ENCODE measurements at regions not wholly inside any gene's neighbourhood (a gene's known extent, or its start where the extent isn't known, plus 50 kb on each side); places are given as distances from the start of the nearest gene placed in this dataset.

GRCh38 chr2:45141883-45142866, 132.9 kb upstream of the SIX2 start:
- no peak overlapping the region for H3K4me2 ChIP-seq (ENCODE audit: insufficient read depth, low read length, poor library complexity, severe bottlenecking)
- no peaks in the 10 kb centered on the region for H3K36me3 ChIP-seq (replicated peaks in 1 of 2; ENCODE audit: control insufficient read depth in 2 of 2, insufficient read depth in 2 of 2, low read length in 2 of 2)
- no peak overlapping the region for H3K4me3 ChIP-seq (ENCODE audit: low read length in 2 of 2)
- H4K8ac ChIP-seq (ENCODE audit: low read depth, low read length) = no peak overlapping the region
- no peak overlapping the region for H3K23ac ChIP-seq (ENCODE audit: low read depth, low read length, poor library complexity)
- WGBS, 2 donors (ENCODE audit: extremely low coverage in 2 of 2, insufficient read length in 2 of 2, insufficient replicate concordance in 1 of 2) = no CpG with 5 or more reads among the region's 5 CpGs
- no peaks in the 10 kb centered on the region for H3K9me3 ChIP-seq (replicated peaks in 1 of 2; ENCODE audit: control insufficient read depth in 2 of 2, insufficient read depth in 1 of 2, low read depth in 1 of 2, low read length in 2 of 2)
- no peak overlapping the region for H2AFZ ChIP-seq (ENCODE audit: low read length)
- H3K27ac ChIP-seq (replicated peaks; ENCODE audit: low read length) = no peak overlapping the region
- no peak overlapping the region for H3K9ac ChIP-seq (ENCODE audit: low read depth, low read length, poor library complexity)
- no peak overlapping the region for H2BK5ac ChIP-seq (ENCODE audit: low read length)
- H3K4me1 ChIP-seq (ENCODE audit: control insufficient read depth in 2 of 2, insufficient read depth in 1 of 2, low read depth in 1 of 2, low read length in 2 of 2) = peaks cover 0 to 11% of the 10 kb centered on the region in 2 donors
- H3K27me3 ChIP-seq (ENCODE audit: control insufficient read depth in 3 of 3, insufficient read depth in 3 of 3, low read depth in 1 of 3, low read length in 3 of 3) = no peaks in the 10 kb centered on the region
- H3K4ac ChIP-seq (ENCODE audit: low read length) = no peak overlapping the region
- no peak for DNase-seq (ENCODE audit: low spot score)
- no peak overlapping the region for H3K18ac ChIP-seq (ENCODE audit: low read length)
- H2BK120ac ChIP-seq (ENCODE audit: low read depth, low read length) = no peak overlapping the region
- H2AK5ac ChIP-seq (ENCODE audit: low read depth, low read length) = no peak overlapping the region
- no peak overlapping the region for H2BK15ac ChIP-seq (ENCODE audit: low read length)
- H4K91ac ChIP-seq (ENCODE audit: low read depth, low read length, poor library complexity) = no peak overlapping the region
- no peak overlapping the region for H3K14ac ChIP-seq (ENCODE audit: low read length)
- H3K79me1 ChIP-seq (ENCODE audit: low read depth, low read length) = no peaks in the 10 kb centered on the region
- H2BK12ac ChIP-seq (ENCODE audit: low read length) = no peak overlapping the region

- Histone ChIP-seq H2BK5ac (ENCODE audit: low read length) (no peak overlapping the region), H3K4ac (ENCODE audit: low read length) (no peak overlapping the region), H2BK12ac (ENCODE audit: low read length) (no peak overlapping the region), H2BK15ac (ENCODE audit: low read length) (no peak overlapping the region), H3K27ac (replicated peaks; ENCODE audit: low read length) (no peak overlapping the region), H3K79me1 (ENCODE audit: low read depth, low read length) (no peaks in the 10 kb centered on the region), H4K8ac (ENCODE audit: low read depth, low read length) (no peak overlapping the region), H3K23ac (ENCODE audit: low read depth, low read length, poor library complexity) (no peak overlapping the region), H3K27me3 (ENCODE audit: control insufficient read depth in 3 of 3, insufficient read depth in 3 of 3, low read depth in 1 of 3, low read length in 3 of 3) (no peaks in the 10 kb centered on the region), H3K18ac (ENCODE audit: low read length) (no peak overlapping the region), H3K36me3 (replicated peaks in 1 of 2; ENCODE audit: control insufficient read depth in 2 of 2, insufficient read depth in 2 of 2, low read length in 2 of 2) (no peaks in the 10 kb centered on the region), H2AFZ (ENCODE audit: low read length) (no peak overlapping the region), H2AK5ac (ENCODE audit: low read depth, low read length) (no peak overlapping the region), H3K9ac (ENCODE audit: low read depth, low read length, poor library complexity) (no peak overlapping the region), H3K9me3 (replicated peaks in 1 of 2; ENCODE audit: control insufficient read depth in 2 of 2, insufficient read depth in 1 of 2, low read depth in 1 of 2, low read length in 2 of 2) (no peaks in the 10 kb centered on the region), H3K4me1 (ENCODE audit: control insufficient read depth in 2 of 2, insufficient read depth in 1 of 2, low read depth in 1 of 2, low read length in 2 of 2) (peaks cover 0 to 11% of the 10 kb centered on the region in 2 donors), H3K4me2 (ENCODE audit: insufficient read depth, low read length, poor library complexity, severe bottlenecking) (no peak overlapping the region), H2BK120ac (ENCODE audit: low read depth, low read length) (no peak overlapping the region), H3K4me3 (ENCODE audit: low read length in 2 of 2) (no peak overlapping the region), H4K91ac (ENCODE audit: low read depth, low read length, poor library complexity) (no peak overlapping the region), H3K14ac (ENCODE audit: low read length) (no peak overlapping the region)
- no CpG with 5 or more reads among the region's 3 CpGs for WGBS, 2 donors (ENCODE audit: extremely low coverage in 2 of 2, insufficient read length in 2 of 2, insufficient replicate concordance in 1 of 2)
- DNase-seq (ENCODE audit: low spot score) = no peak
These were observed 131.4 kb upstream of the SIX2 start for GRCh38 chr2:45140675-45141074.

- WGBS, 2 donors (ENCODE audit: extremely low coverage in 2 of 2, insufficient read length in 2 of 2, insufficient replicate concordance in 1 of 2) = no CpG with 5 or more reads among the region's 4 CpGs
- Histone ChIP-seq H2BK120ac (ENCODE audit: low read depth, low read length) (no peak overlapping the region), H3K18ac (ENCODE audit: low read length) (peak overlapping the region; percentile 14), H3K79me1 (ENCODE audit: low read depth, low read length) (no peaks in the 10 kb centered on the region), H2AK5ac (ENCODE audit: low read depth, low read length) (no peak overlapping the region), H2BK15ac (ENCODE audit: low read length) (no peak overlapping the region), H3K4me3 (ENCODE audit: low read length in 2 of 2) (no peak overlapping the region), H4K91ac (ENCODE audit: low read depth, low read length, poor library complexity) (no peak overlapping the region), H4K8ac (ENCODE audit: low read depth, low read length) (no peak overlapping the region), H2BK12ac (ENCODE audit: low read length) (peak overlapping the region; percentile 77), H3K4ac (ENCODE audit: low read length) (no peak overlapping the region), H3K9me3 (replicated peaks in 1 of 2; ENCODE audit: control insufficient read depth in 2 of 2, insufficient read depth in 1 of 2, low read depth in 1 of 2, low read length in 2 of 2) (no peaks in the 10 kb centered on the region), H3K27me3 (ENCODE audit: control insufficient read depth in 3 of 3, insufficient read depth in 3 of 3, low read depth in 1 of 3, low read length in 3 of 3) (no peaks in the 10 kb centered on the region), H3K9ac (ENCODE audit: low read depth, low read length, poor library complexity) (no peak overlapping the region), H2AFZ (ENCODE audit: low read length) (no peak overlapping the region), H2BK5ac (ENCODE audit: low read length) (no peak overlapping the region), H3K27ac (replicated peaks; ENCODE audit: low read length) (no peak overlapping the region), H3K36me3 (replicated peaks in 1 of 2; ENCODE audit: control insufficient read depth in 2 of 2, insufficient read depth in 2 of 2, low read length in 2 of 2) (no peaks in the 10 kb centered on the region), H3K4me2 (ENCODE audit: insufficient read depth, low read length, poor library complexity, severe bottlenecking) (no peak overlapping the region), H3K4me1 (ENCODE audit: control insufficient read depth in 2 of 2, insufficient read depth in 1 of 2, low read depth in 1 of 2, low read length in 2 of 2) (peaks cover 0 to 6% of the 10 kb centered on the region in 2 donors), H3K14ac (ENCODE audit: low read length) (no peak overlapping the region), H3K23ac (ENCODE audit: low read depth, low read length, poor library complexity) (no peak overlapping the region)
- DNase-seq (ENCODE audit: low spot score) = no peak
These were observed 129.7 kb upstream of the SIX2 start for GRCh38 chr2:45138904-45139303.

GRCh38 chr2:45137966-45138695, 128.9 kb upstream of the SIX2 start:
- no CpG with 5 or more reads among the region's 8 CpGs for WGBS, 2 donors (ENCODE audit: extremely low coverage in 2 of 2, insufficient read length in 2 of 2, insufficient replicate concordance in 1 of 2)
- Histone ChIP-seq H3K4me3 (ENCODE audit: low read length in 2 of 2) (no peak overlapping the region), H3K27me3 (ENCODE audit: control insufficient read depth in 3 of 3, insufficient read depth in 3 of 3, low read depth in 1 of 3, low read length in 3 of 3) (no peaks in the 10 kb centered on the region), H3K18ac (ENCODE audit: low read length) (no peak overlapping the region), H3K4ac (ENCODE audit: low read length) (no peak overlapping the region), H3K9ac (ENCODE audit: low read depth, low read length, poor library complexity) (no peak overlapping the region), H2AFZ (ENCODE audit: low read length) (no peak overlapping the region), H3K9me3 (replicated peaks in 1 of 2; ENCODE audit: control insufficient read depth in 2 of 2, insufficient read depth in 1 of 2, low read depth in 1 of 2, low read length in 2 of 2) (no peaks in the 10 kb centered on the region), H2BK15ac (ENCODE audit: low read length) (no peak overlapping the region), H3K4me2 (ENCODE audit: insufficient read depth, low read length, poor library complexity, severe bottlenecking) (no peak overlapping the region), H3K79me1 (ENCODE audit: low read depth, low read length) (no peaks in the 10 kb centered on the region), H3K4me1 (ENCODE audit: control insufficient read depth in 2 of 2, insufficient read depth in 1 of 2, low read depth in 1 of 2, low read length in 2 of 2) (peaks cover 0 to 6% of the 10 kb centered on the region in 2 donors), H3K23ac (ENCODE audit: low read depth, low read length, poor library complexity) (no peak overlapping the region), H3K14ac (ENCODE audit: low read length) (no peak overlapping the region), H3K36me3 (replicated peaks in 1 of 2; ENCODE audit: control insufficient read depth in 2 of 2, insufficient read depth in 2 of 2, low read length in 2 of 2) (no peaks in the 10 kb centered on the region), H4K91ac (ENCODE audit: low read depth, low read length, poor library complexity) (no peak overlapping the region), H2AK5ac (ENCODE audit: low read depth, low read length) (no peak overlapping the region), H3K27ac (replicated peaks; ENCODE audit: low read length) (no peak overlapping the region), H2BK5ac (ENCODE audit: low read length) (no peak overlapping the region), H4K8ac (ENCODE audit: low read depth, low read length) (no peak overlapping the region), H2BK120ac (ENCODE audit: low read depth, low read length) (no peak overlapping the region), H2BK12ac (ENCODE audit: low read length) (no peak overlapping the region)
- no peak for DNase-seq (ENCODE audit: low spot score)
